ENCODE measurements at regions not wholly inside any gene's neighbourhood (a gene's known extent, or its start where the extent isn't known, plus 50 kb on each side); places are given as distances from the start of the nearest gene placed in this dataset. TPM values are rescaled to one million over a fixed set of nuclear protein-coding genes. Genes with fewer than 3 reads are reported as not detected.

DNA sequence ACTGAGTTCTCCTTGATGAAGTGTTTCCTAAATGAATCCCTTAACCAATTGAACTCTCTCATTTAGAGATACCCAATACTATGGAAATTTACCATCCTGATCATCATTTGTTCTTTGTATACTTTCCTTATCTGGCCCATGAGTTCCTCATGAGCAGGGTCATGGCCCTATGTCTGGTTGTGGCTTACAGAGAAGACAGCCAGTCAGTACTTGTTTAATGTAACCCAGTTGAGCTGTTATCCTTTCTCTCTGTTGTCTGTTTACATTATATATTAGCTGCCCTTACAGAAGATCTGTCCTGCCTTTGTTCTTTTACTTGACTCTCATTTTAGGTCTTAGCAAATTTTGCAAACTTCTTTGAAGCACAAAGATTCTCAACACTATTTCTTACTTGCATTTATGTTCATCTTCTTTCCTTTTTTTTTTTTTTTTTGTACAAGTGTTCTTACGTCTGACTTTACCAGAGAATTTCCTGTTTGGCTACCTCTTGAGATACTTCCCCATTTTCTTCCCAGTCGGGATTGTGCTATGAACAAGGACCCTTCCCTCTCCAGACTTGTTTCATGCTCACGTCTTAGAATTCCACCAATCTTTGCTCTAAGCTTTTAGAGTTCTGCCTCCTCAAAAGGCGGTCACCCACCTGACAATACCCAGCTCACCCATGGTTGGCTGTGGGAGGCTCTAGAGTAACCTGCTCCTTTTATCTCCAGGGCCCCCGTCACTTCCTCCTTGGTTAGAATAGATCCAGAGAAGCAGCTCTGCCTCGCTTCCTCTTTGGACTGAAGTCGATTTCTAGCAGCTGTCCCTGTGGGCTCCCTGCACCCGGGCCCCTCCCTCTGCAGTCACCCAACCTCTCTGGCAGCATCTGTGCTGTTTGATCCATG, 53.6 kb upstream of the RUNX1 start:
- ATAC-seq (ENCODE audit: low FRiP score): no peak
- DNase-seq (ENCODE audit: low spot score): no peak
- TF ChIP-seq CTCF (IDR thresholded peaks at IDR 0.05): no peak

DNA sequence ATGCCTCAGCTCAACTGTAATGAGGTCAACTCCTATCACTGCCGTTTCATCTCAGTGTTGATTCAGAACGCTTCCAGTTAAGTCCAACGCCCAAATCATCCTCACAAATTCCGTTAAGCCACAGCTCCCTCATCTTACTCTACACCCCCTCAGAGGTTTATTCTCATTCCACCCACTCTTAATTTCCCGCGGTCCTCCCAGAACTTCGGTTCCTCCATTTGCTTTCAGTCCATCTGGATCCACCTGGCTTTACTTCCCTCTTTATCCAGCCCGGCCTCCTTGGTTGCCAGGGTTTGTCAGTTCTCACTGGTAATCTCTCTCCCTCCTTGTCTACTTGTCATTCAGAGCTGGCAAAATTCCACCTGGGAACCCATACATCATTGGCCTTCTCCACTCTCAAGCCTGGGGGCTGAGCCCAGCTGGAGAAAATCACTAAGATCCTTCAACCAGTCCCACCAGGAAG, 51.3 kb upstream of the RUNX1 start:
- ATAC-seq (ENCODE audit: low FRiP score) (no peak), DNase-seq (ENCODE audit: low spot score) (no peak)
- TF ChIP-seq CTCF (IDR thresholded peaks at IDR 0.05): no peak

DNA sequence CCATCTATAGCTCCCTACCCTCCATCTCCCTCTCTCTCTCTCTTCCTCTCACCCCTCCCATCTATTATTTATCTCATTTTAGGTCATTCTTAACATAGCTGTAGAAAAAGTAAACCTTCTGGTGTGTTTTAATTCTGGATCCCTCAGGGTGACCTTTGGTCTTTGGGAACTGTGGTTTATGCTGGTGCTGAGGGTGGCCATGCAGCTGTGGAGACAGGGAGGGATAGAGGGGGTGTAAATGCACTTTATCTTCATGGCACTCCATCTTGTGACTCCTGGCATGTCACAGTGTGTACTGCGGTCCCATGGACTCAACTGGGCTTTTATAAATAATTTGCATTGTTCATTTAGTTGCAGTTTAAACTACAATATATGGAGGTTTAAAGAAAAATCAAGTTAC, 50.2 kb upstream of the RUNX1 start:
- no peak for ATAC-seq (ENCODE audit: low FRiP score)
- no peak for DNase-seq (ENCODE audit: low spot score)
- TF ChIP-seq CTCF (IDR thresholded peaks at IDR 0.05): no peak

Small RNA genes in the stretch of these regions (small RNA-seq; reads per million reads assigned to genes)
- gene EZH2P1 (not detected), gene MIR802 (not detected)
